ENCODE measurements at regions not wholly inside any gene's neighbourhood (a gene's known extent, or its start where the extent isn't known, plus 50 kb on each side); places are given as distances from the start of the nearest gene placed in this dataset.

GRCh38 chr13:62625214-62625881 lies 1209.7 kb upstream of the PCDH20 start:
- TF ChIP-seq NR2C2 (CRISPR knock-in tag; IDR thresholded peaks at IDR 0.05; ENCODE audit: borderline replicate concordance) (no peak), FOXK2 (IDR thresholded peaks at IDR 0.05) (no peak)
- TF ChIP-seq, protein P1, sequence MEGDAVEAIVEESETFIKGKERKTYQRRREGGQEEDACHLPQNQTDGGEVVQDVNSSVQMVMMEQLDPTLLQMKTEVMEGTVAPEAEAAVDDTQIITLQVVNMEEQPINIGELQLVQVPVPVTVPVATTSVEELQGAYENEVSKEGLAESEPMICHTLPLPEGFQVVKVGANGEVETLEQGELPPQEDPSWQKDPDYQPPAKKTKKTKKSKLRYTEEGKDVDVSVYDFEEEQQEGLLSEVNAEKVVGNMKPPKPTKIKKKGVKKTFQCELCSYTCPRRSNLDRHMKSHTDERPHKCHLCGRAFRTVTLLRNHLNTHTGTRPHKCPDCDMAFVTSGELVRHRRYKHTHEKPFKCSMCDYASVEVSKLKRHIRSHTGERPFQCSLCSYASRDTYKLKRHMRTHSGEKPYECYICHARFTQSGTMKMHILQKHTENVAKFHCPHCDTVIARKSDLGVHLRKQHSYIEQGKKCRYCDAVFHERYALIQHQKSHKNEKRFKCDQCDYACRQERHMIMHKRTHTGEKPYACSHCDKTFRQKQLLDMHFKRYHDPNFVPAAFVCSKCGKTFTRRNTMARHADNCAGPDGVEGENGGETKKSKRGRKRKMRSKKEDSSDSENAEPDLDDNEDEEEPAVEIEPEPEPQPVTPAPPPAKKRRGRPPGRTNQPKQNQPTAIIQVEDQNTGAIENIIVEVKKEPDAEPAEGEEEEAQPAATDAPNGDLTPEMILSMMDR (CRISPR knock-in tag; IDR thresholded peaks at IDR 0.05): no peak
